Pancreas (tissue), 10 donors: ENCODE measurements at regions not wholly inside any gene's neighbourhood (a gene's known extent, or its start where the extent isn't known, plus 50 kb on each side); places are given as distances from the start of the nearest gene placed in this dataset.

ENCODE experiments used
- ATAC-seq, 4 donors: fragments of 200-7000 bp; cut with Tn5 transposase; one replicate each; pipeline versions ENCODE4 v1.8.0 to v1.9.1; 2020; ENCODE audit warnings: mild to moderate bottlenecking in 4 of 4, moderate library complexity in 4 of 4
- DNase-seq, 6 donors: peaks; one replicate each; pipeline ENCODE4 v3.0.0-alpha.2; 2020
- FAIRE-seq: peaks from 2 replicates; lab custom pipeline; 2012; peaks lifted over from hg19 to GRCh38; lab: Jason Lieb, UNC
- H3K27ac ChIP-seq, 4 donors: fragments of 200-600 bp; sonication (generic); 1 replicate in 3 of 4; 2 replicates in 1 of 4; pipeline versions ENCODE4 v1.5.0 to v1.8.0; 2020
- H3K27me3 ChIP-seq, 4 donors: fragments of 200-600 bp; one replicate each; pipeline ENCODE4 v1.8.0; 2021
- H3K36me3 ChIP-seq, 3 donors: fragments of 200-600 bp; sonication (generic) in 1 of 3; one replicate each; pipeline versions ENCODE4 v1.5.0 to v1.8.0; 2020 to 2021
- H3K4me1 ChIP-seq, 3 donors: fragments of 200-600 bp; one replicate each; pipeline ENCODE4 v1.8.0; 2021
- H3K4me3 ChIP-seq, 4 donors: fragments of 200-600 bp; sonication (generic) in 2 of 4; one replicate each; pipeline versions ENCODE4 v1.5.0 to v1.8.0; 2020 to 2021
- H3K9me3 ChIP-seq, 4 donors: fragments of 200-600 bp; one replicate each; pipeline ENCODE4 v1.8.0; 2021
- WGBS, 2 donors: extraction: QIAGEN DNeasy Blood & Tissue Kit; methylation state at CpG; one replicate each; pipeline ENCODE4 v1.1.7; 2013; 5-methylcytosine and 5-hydroxymethylcytosine counted together
- intact Hi-C, 3 donors: fragments of 100-400 bp; cut with DNase I; formaldehyde crosslinking; loops; one replicate each; pipeline versions ENCODE4 v1.11.1 to v1.14.2; 2022
- microRNA-seq, 2 donors: library from miRNA; unstranded; fragments of <30 nt; microRNA quantifications; one replicate each; pipeline versions ENCODE4 to v1.1.0, GENCODE V29; 2019 to 2020
- TF ChIP-seq, protein P1 (sequence below), 4 donors: fragments of 200-600 bp; sonication (generic) in 3 of 4; IDR thresholded peaks; one replicate each; pipeline versions ENCODE4 v1.5.0 to v1.8.0; 2021; ENCODE audit warnings: antibody characterized with exemption in 4 of 4
- donor health status: healthy with polysubstance abuse.
- donor health status: DM: no; HTN: no; CAD: no; lungs with moderate emphysema.
- donor health status: DM: no; HTN: no; CAD: no.
- donor health status: control.
- donor health status: control.
- donor health status: Bipolar disorder and iron deficiency.
- donor health status: DM: yes; HTN: yes; CAD: no.
- donor health status: DM: no; HTN: no; CAD: no.
- donor health status: DM: no; HTN: no; CAD: no.
- donor health status: DM: yes; HTN: yes; CAD: no.

DNA sequence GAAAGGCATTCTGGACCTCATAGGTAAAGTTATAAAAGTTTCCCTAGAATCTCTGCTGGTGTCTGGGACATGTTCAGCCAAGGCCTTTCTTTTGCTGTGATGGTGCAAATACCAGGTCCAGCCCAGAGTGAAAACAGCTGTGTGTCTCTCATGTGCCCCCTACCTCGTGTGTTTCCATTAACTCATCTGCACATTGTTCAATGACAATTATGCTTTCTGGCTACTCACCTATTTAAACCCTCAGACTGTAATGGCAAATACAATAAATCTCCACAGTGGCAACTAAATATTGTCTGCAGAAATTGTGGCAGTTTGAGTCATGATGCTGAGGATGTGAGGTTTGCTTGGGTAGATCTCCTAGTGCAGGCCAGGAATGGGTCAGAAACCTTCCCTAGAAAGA is 53.1 kb upstream of the GALNT15 start:
- H3K9me3 ChIP-seq, result no peaks in the 10 kb centered on the region
- H3K36me3 ChIP-seq, result no peaks in the 10 kb centered on the region
- H3K27ac ChIP-seq, result no peak overlapping the region
- FAIRE-seq (no peak), ATAC-seq (no peak), DNase-seq (no peak)
- WGBS, 2 donors, result 19 to 47% methylated on average over 1 of the region's 1 CpG
- no peaks in the 10 kb centered on the region for H3K4me1 ChIP-seq
- no peaks in the 10 kb centered on the region for H3K27me3 ChIP-seq
- intact Hi-C loops, result loop anchor here in 1 of 3 donors (10.0 kb wide), 1 partner anchor 57 kb away; no protein-coding TSS in a partner anchor
- TF ChIP-seq, protein P1, sequence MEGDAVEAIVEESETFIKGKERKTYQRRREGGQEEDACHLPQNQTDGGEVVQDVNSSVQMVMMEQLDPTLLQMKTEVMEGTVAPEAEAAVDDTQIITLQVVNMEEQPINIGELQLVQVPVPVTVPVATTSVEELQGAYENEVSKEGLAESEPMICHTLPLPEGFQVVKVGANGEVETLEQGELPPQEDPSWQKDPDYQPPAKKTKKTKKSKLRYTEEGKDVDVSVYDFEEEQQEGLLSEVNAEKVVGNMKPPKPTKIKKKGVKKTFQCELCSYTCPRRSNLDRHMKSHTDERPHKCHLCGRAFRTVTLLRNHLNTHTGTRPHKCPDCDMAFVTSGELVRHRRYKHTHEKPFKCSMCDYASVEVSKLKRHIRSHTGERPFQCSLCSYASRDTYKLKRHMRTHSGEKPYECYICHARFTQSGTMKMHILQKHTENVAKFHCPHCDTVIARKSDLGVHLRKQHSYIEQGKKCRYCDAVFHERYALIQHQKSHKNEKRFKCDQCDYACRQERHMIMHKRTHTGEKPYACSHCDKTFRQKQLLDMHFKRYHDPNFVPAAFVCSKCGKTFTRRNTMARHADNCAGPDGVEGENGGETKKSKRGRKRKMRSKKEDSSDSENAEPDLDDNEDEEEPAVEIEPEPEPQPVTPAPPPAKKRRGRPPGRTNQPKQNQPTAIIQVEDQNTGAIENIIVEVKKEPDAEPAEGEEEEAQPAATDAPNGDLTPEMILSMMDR (IDR thresholded peaks at IDR 0.05), result no peak
- no peak overlapping the region for H3K4me3 ChIP-seq

- H3K27me3 ChIP-seq, result no peaks in the 10 kb centered on the region
- no peaks in the 10 kb centered on the region for H3K9me3 ChIP-seq
- ATAC-seq (no peak), FAIRE-seq (no peak), DNase-seq (no peak)
- 75 to 76% methylated on average over 2 of the region's 2 CpGs for WGBS, 2 donors
- no peak overlapping the region for H3K27ac ChIP-seq
- H3K4me1 ChIP-seq, result no peaks in the 10 kb centered on the region
- H3K4me3 ChIP-seq, result no peak overlapping the region
- TF ChIP-seq, protein P1 (IDR thresholded peaks at IDR 0.05), result no peak
- no peaks in the 10 kb centered on the region for H3K36me3 ChIP-seq
- intact Hi-C loops, result loop anchor here in 1 of 3 donors (10.0 kb wide), 1 partner anchor 57 kb away; no protein-coding TSS in a partner anchor
Measured at GRCh38 chr3:16122155-16122554, 52.3 kb upstream of the GALNT15 start.

DNA sequence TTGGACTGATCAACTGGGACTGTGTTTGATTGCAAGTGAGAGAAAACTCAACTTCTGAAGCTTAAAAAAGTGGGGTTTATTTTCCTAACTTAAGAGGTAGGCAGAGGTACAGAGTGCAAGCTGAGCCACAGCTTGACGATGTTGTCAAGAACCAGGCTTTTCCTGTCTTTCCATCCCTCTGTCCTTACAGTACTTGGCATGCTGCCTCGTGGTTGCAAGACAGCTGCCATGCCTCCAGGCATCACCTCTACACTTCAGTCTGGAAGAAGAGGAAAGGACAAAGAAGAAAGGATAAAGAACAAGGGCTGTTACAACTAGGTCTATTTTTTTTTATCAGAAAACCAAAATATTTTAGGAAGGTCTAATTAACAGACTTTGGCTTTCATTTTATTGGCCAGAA is 51.8 kb upstream of the GALNT15 start:
- Histone ChIP-seq H3K36me3 (no peaks in the 10 kb centered on the region), H3K4me3 (no peak overlapping the region), H3K9me3 (no peaks in the 10 kb centered on the region), H3K4me1 (no peaks in the 10 kb centered on the region), H3K27ac (no peak overlapping the region), H3K27me3 (no peaks in the 10 kb centered on the region)
- 83 to 89% methylated on average over 2 of the region's 2 CpGs for WGBS, 2 donors
- TF ChIP-seq, protein P1 (IDR thresholded peaks at IDR 0.05), result no peak
- DNase-seq (no peak), ATAC-seq (no peak), FAIRE-seq (no peak)
- intact Hi-C loops, result loop anchor here in 1 of 3 donors (10.0 kb wide), 1 partner anchor 58 kb away; no protein-coding TSS in a partner anchor

DNA sequence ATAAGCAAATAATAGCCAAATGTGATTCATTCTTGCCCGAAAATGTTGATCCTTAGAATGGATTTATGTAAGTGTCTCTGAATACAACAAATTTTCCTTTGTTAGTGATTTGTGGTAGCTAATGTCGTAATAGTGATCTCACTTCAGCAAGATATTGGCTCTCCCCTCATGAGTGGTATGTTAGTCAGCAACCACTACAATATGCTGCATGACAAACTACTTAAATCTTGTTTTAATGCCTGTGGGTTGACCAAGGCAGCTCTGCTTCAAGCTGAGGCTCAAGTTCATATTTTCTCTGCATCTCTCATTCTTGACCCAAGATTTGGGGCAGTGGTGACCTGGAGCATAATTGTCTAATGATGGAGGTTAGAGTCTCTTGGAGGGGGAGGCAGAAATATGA is 49.8 kb upstream of the GALNT15 start:
- FAIRE-seq, result no peak
- no peaks in the 10 kb centered on the region for H3K9me3 ChIP-seq
- intact Hi-C loops, result loop anchor here in 1 of 3 donors (10.0 kb wide), 1 partner anchor 60 kb away; no protein-coding TSS in a partner anchor
- no peak overlapping the region for H3K27ac ChIP-seq
- H3K4me1 ChIP-seq, result no peaks in the 10 kb centered on the region
- H3K4me3 ChIP-seq, result no peak overlapping the region
- DNase-seq, result no peak
- H3K36me3 ChIP-seq, result no peaks in the 10 kb centered on the region
- H3K27me3 ChIP-seq, result no peaks in the 10 kb centered on the region
- TF ChIP-seq, protein P1 (IDR thresholded peaks at IDR 0.05), result no peak
- WGBS, 2 donors, result 80 to 88% methylated on average over 2 of the region's 2 CpGs
- peak in 2 of 4 donors; percentile 36 to 61 for ATAC-seq

Small RNA genes lying in the stretch of these regions (microRNA-seq; reads per million reads assigned to microRNA genes)
- 0 reads per million in 2 donors for gene MIR563
